K562 (cell line): ENCODE measurements at regions not wholly inside any gene's neighbourhood (a gene's known extent, or its start where the extent isn't known, plus 50 kb on each side); places are given as distances from the start of the nearest gene placed in this dataset.

Experiments
- ATAC-seq: fragments of 200-7000 bp; cut with Tn5 transposase; 3 replicates; pipeline ENCODE4 v1.9.1; 2020; ENCODE audit warnings: moderate library complexity
- BruUV-seq: library from RNA; stranded (reverse); fragments of 400-500 nt; replicated peaks from 2 replicates; lab custom pipeline; 2021; lab: Mats Ljungman, UMichigan
- CTCF ChIA-PET: fragments of 300-600 bp; formaldehyde crosslinking; extraction: SDS; loops from one replicate; lab custom pipeline; 2021; ENCODE audit warnings: low intra/inter-chr PET ratio; lab: Yijun Ruan, JAX
- POLR2A ChIA-PET: fragments of 300-600, 350-650 bp; sonication (Branson Sonifier 250); formaldehyde crosslinking; extraction: SDS; loops from one replicate; lab custom pipeline; 2021; ENCODE audit warnings: antibody characterized with exemption, inconsistent platforms; lab: Yijun Ruan, JAX
- DNase-seq, 4 experiments: peaks; one replicate each; pipeline versions ENCODE4 v3.0.0 to v3.0.0-alpha.2; 2011 to 2018; ENCODE audit warnings: low spot score in 3 of 4, mixed read lengths in 3 of 4; ENCODE audit errors: extremely low read depth in 1 of 4
- FAIRE-seq: peaks from 2 replicates; lab custom pipeline; 2011; peaks lifted over from hg19 to GRCh38; lab: Jason Lieb, UNC
- H2AFZ ChIP-seq: 2 replicates; pipeline ENCODE4 v1.6.0; 2011; ENCODE audit warnings: low read depth, low read length, control low read depth, inconsistent platforms
- H3K27ac ChIP-seq: fragments of 200-600 bp; 3 replicates; pipeline ENCODE4 v1.8.0; 2011; ENCODE audit warnings: low read depth, mild to moderate bottlenecking, control low read depth, inconsistent platforms, low read length, moderate library complexity, mixed read lengths; ENCODE audit errors: extremely low read depth
- H3K27me3 ChIP-seq, 2 experiments: fragments of 300-600 bp in 1 of 2; 2 replicates in 1 of 2; 3 replicates in 1 of 2; pipeline versions ENCODE4 v1.6.0 to v1.8.0; 2011; ENCODE audit warnings: inconsistent platforms in 2 of 2, low read length in 2 of 2, mild to moderate bottlenecking in 1 of 2, mixed read lengths in 1 of 2, moderate library complexity in 1 of 2; ENCODE audit not compliant: control insufficient read depth in 2 of 2, insufficient read depth in 2 of 2
- H3K36me3 ChIP-seq: fragments of 300-600 bp; 3 replicates; pipeline ENCODE4 v1.8.0; 2011; ENCODE audit warnings: mild to moderate bottlenecking, low read length, inconsistent platforms; ENCODE audit not compliant: control insufficient read depth, insufficient read depth
- H3K4me1 ChIP-seq, 2 experiments: fragments of 200-600 bp in 1 of 2; replicated peaks in 1 of 2; 2 replicates in 1 of 2; 3 replicates in 1 of 2; pipeline versions ENCODE4 v1.5.1 to v1.8.0; 2011; ENCODE audit warnings: inconsistent platforms in 2 of 2, low read length in 2 of 2, mild to moderate bottlenecking in 1 of 2, mixed read lengths in 1 of 2, moderate library complexity in 1 of 2; ENCODE audit not compliant: control insufficient read depth in 2 of 2, insufficient read depth in 2 of 2
- H3K4me2 ChIP-seq: 2 replicates; pipeline ENCODE4 v1.6.1; 2011; ENCODE audit warnings: low read length, control low read depth, inconsistent platforms, mixed read lengths; ENCODE audit not compliant: insufficient read depth
- H3K4me3 ChIP-seq: fragments of 200-600 bp; sonication (generic), shearing (Covaris generic); 2 replicates; pipeline ENCODE4 v1.5.1; 2016; ENCODE audit warnings: control low read depth, inconsistent platforms
- H3K79me2 ChIP-seq: fragments of 200-600 bp; 3 replicates; pipeline ENCODE4 v1.8.0; 2011; ENCODE audit warnings: low read length, inconsistent platforms; ENCODE audit not compliant: control insufficient read depth, insufficient read depth
- H3K9ac ChIP-seq, 2 experiments: 2 replicates each; pipeline versions ENCODE4 v1.6.0 to v1.6.1; 2011; ENCODE audit warnings: low read depth in 2 of 2, low read length in 2 of 2, control low read depth in 1 of 2, inconsistent platforms in 1 of 2, mild to moderate bottlenecking in 1 of 2, mixed read lengths in 1 of 2; ENCODE audit not compliant: insufficient read depth in 1 of 2
- H3K9me1 ChIP-seq: one replicate; pipeline ENCODE4 v1.6.0; 2011; ENCODE audit warnings: inconsistent platforms, mild to moderate bottlenecking, low read length, moderate library complexity; ENCODE audit not compliant: control insufficient read depth, insufficient read depth
- H3K9me3 ChIP-seq: replicated peaks from 2 replicates; pipeline ENCODE4 v1.5.1; 2011; ENCODE audit warnings: low read depth, low read length, inconsistent platforms; ENCODE audit not compliant: control insufficient read depth, insufficient read depth
- H4K20me1 ChIP-seq: replicated peaks from 2 replicates; pipeline ENCODE4 v1.6.1; 2011; ENCODE audit warnings: low read length, inconsistent platforms, mixed read lengths; ENCODE audit not compliant: control insufficient read depth, insufficient read depth
- CBFA2T3 ChIP-seq: fragments of 450-650 bp; IDR thresholded peaks from 2 replicates; pipeline ENCODE4 v1.6.1; 2017
- CBFB ChIP-seq: sonication (generic); formaldehyde crosslinking; IDR thresholded peaks from 2 replicates; pipeline ENCODE4 v1.4.0; 2020; ENCODE audit warnings: mild to moderate bottlenecking, missing genetic modification reagents
- CREB1 ChIP-seq, 2 experiments: sonication (generic) in 1 of 2; formaldehyde crosslinking in 1 of 2; IDR thresholded peaks; 2 replicates each; pipeline versions ENCODE4 v1.6.1 to v1.8.0; 2012 to 2022; ENCODE audit warnings: inconsistent platforms in 1 of 2, mild to moderate bottlenecking in 1 of 2, missing genetic modification reagents in 1 of 2, moderate library complexity in 1 of 2
- MBD2 ChIP-seq: sonication (generic); IDR thresholded peaks from 2 replicates; pipeline ENCODE4 v1.6.1; 2016; ENCODE audit warnings: low read depth, borderline replicate concordance
- MTA3 ChIP-seq: fragments of 450-650 bp; formaldehyde crosslinking; IDR thresholded peaks from 2 replicates; pipeline ENCODE4 v1.6.1; 2017; ENCODE audit warnings: mild to moderate bottlenecking, borderline replicate concordance
- NFE2L1 ChIP-seq: fragments of 450-650 bp; IDR thresholded peaks from 2 replicates; pipeline ENCODE4 v1.6.1; 2016; ENCODE audit warnings: missing genetic modification characterization, low read depth, mild to moderate bottlenecking, missing compliant biosample characterization, moderate library complexity, borderline replicate concordance
- PHF21A ChIP-seq: fragments of 450-650 bp; IDR thresholded peaks from 2 replicates; pipeline ENCODE4 v1.6.1; 2017; ENCODE audit warnings: low read depth, borderline replicate concordance
- PRDM10 ChIP-seq: fragments of 450-650 bp; IDR thresholded peaks from 2 replicates; pipeline ENCODE4 v1.6.1; 2018; ENCODE audit not compliant: partially characterized antibody
- SETDB1 ChIP-seq: IDR thresholded peaks from one replicate; pipeline ENCODE4 v1.6.1; 2012; ENCODE audit warnings: low read length, control low read depth, inconsistent platforms
- SIN3A ChIP-seq, 2 experiments: fragments of 150-350 bp in 1 of 2; IDR thresholded peaks; 2 replicates each; pipeline ENCODE4 v1.6.1; 2011 to 2016; ENCODE audit warnings: borderline replicate concordance in 2 of 2, low read depth in 2 of 2, low read length in 2 of 2, mild to moderate bottlenecking in 2 of 2, moderate library complexity in 2 of 2; ENCODE audit not compliant: control insufficient read depth in 1 of 2
- TCFL5 ChIP-seq: fragments of 250-450 bp; sonication (Bioruptor Pico); conservative IDR thresholded peaks from 2 replicates; pipeline ENCODE4 v1.6.1; 2021; ENCODE audit warnings: mild to moderate bottlenecking, moderate library complexity, matching md5 sums
- ZKSCAN8 ChIP-seq: fragments of 200-800 bp; sonication (Bioruptor generic); IDR thresholded peaks from 2 replicates; pipeline ENCODE4 v1.6.1; 2016; ENCODE audit warnings: missing genetic modification characterization, missing compliant biosample characterization
- WGBS: fragments of 100-300 bp; shearing (Covaris generic); methylation state at CpG from one replicate; pipeline ENCODE4 v1.1.6; 2016; ENCODE audit warnings: low coverage, mixed read lengths; ENCODE audit not compliant: insufficient coverage; ENCODE audit errors: missing lambda C conversion rate; 5-methylcytosine and 5-hydroxymethylcytosine counted together
- in situ Hi-C: fragments of 300-500 bp; cut with MboI; formaldehyde crosslinking; loops from 4 replicates; pipeline ENCODE4 v1.15.0; 2018; ENCODE audit warnings: inconsistent platforms, mixed read lengths
- intact Hi-C: fragments of 100-400 bp; cut with micrococcal nuclease; formaldehyde crosslinking; loops from 2 replicates; pipeline ENCODE4 v1.14.2; 2022

- Histone ChIP-seq H3K27me3 (no peaks in the 10 kb centered on the region), H3K4me1 (no peaks in the 10 kb centered on the region), H3K9me3 (no peaks in the 10 kb centered on the region), H2AFZ (no peak overlapping the region), H4K20me1 (no peaks in the 10 kb centered on the region), H3K27ac (no peak overlapping the region), H3K36me3 (no peaks in the 10 kb centered on the region), H3K9me1 (no peaks in the 10 kb centered on the region), H3K4me2 (no peak overlapping the region), H3K79me2 (no peaks in the 10 kb centered on the region), H3K9ac (no peak overlapping the region), H3K4me3 (no peak overlapping the region)
- in situ Hi-C loops: no loop called here
- no peak for FAIRE-seq
- CTCF ChIA-PET: no interaction called here
- ATAC-seq: no peak
- no TSS peak for BruUV-seq
- no peak for TF ChIP-seq NFE2L1
- no peak for TF ChIP-seq SETDB1
- no peak for TF ChIP-seq CREB1 (IDR thresholded peaks at IDR 0.05)
- no peak for TF ChIP-seq CREB1 (CRISPR knock-in tag; IDR thresholded peaks at IDR 0.05)
- no peak for TF ChIP-seq CBFB
- TF ChIP-seq MBD2: no peak
- no peak for TF ChIP-seq SIN3A (IDR thresholded peaks at IDR 0.05; ENCODE audit: borderline replicate concordance in 2 of 2, control insufficient read depth in 1 of 2, low read depth in 2 of 2, low read length in 2 of 2)
- TF ChIP-seq MTA3: no peak
- TF ChIP-seq CBFA2T3: no peak
- TF ChIP-seq PHF21A: no peak
- TF ChIP-seq TCFL5 (CRISPR knock-in tag): no peak
- TF ChIP-seq ZKSCAN8 (CRISPR knock-in tag): no peak
- no peak for TF ChIP-seq PRDM10
- POLR2A ChIA-PET: no interaction called here
- intact Hi-C loops: no loop called here
- DNase-seq: no peak
- 0% methylated on average over 3 of the region's 3 CpGs for WGBS
These were observed 495.5 kb downstream of the TAFA4 start for GRCh38 chr3:68436619-68437401.
